IMR-90 (cell line): ENCODE measurements at regions not wholly inside any gene's neighbourhood (a gene's known extent, or its start where the extent isn't known, plus 50 kb on each side); places are given as distances from the start of the nearest gene placed in this dataset.

Experiments used
- ATAC-seq: fragments of 200-7000 bp; cut with Tn5 transposase; 2 replicates; pipeline ENCODE4 v1.9.1; 2020; ENCODE audit warnings: low read depth, mild to moderate bottlenecking, moderate library complexity
- BruUV-seq: library from RNA; stranded (reverse); fragments of 400-500 nt; replicated peaks from 2 replicates; lab custom pipeline; 2021; lab: Mats Ljungman, UMichigan
- CTCF ChIA-PET: fragments of 300-600 bp; formaldehyde crosslinking; extraction: SDS; loops from one replicate; lab custom pipeline; 2021; ENCODE audit warnings: antibody characterized with exemption; lab: Yijun Ruan, JAX
- POLR2A ChIA-PET: fragments of 300-600 bp; sonication (Branson Sonifier 250); formaldehyde crosslinking; loops from one replicate; lab custom pipeline; 2022; ENCODE audit warnings: antibody characterized with exemption; ENCODE audit not compliant: unreplicated experiment; lab: Charles Lee
- DNase-seq: peaks from one replicate; pipeline ENCODE4 v3.0.0; 2013
- H2AFZ ChIP-seq: replicated peaks from 2 replicates; pipeline ENCODE3; 2013; ENCODE audit warnings: low read length, mild to moderate bottlenecking; ENCODE audit not compliant: poor library complexity
- H2AK5ac ChIP-seq: 2 replicates; pipeline ENCODE4 v1.6.1; 2013; ENCODE audit warnings: low read depth, low read length, inconsistent platforms
- H2AK9ac ChIP-seq: replicated peaks from 2 replicates; pipeline ENCODE3; 2013; ENCODE audit warnings: mild to moderate bottlenecking, low read depth, low read length, moderate library complexity; ENCODE audit not compliant: poor library complexity
- H2BK120ac ChIP-seq: 2 replicates; pipeline ENCODE4 v1.6.1; 2013; ENCODE audit warnings: low read depth, low read length, inconsistent platforms
- H2BK15ac ChIP-seq: 3 replicates; pipeline ENCODE4 v1.6.1; 2013; ENCODE audit warnings: low read depth, low read length, inconsistent platforms
- H2BK20ac ChIP-seq: 2 replicates; pipeline ENCODE4 v1.6.1; 2013; ENCODE audit warnings: low read depth, mild to moderate bottlenecking, inconsistent platforms, low read length, moderate library complexity
- H2BK5ac ChIP-seq: 2 replicates; pipeline ENCODE4 v1.6.1; 2013; ENCODE audit warnings: mild to moderate bottlenecking, low read depth, low read length, inconsistent platforms; ENCODE audit not compliant: poor library complexity, severe bottlenecking
- H3K14ac ChIP-seq: replicated peaks from 2 replicates; pipeline ENCODE4 v1.6.1; 2013; ENCODE audit warnings: low read depth, low read length, inconsistent platforms
- H3K18ac ChIP-seq: 2 replicates; pipeline ENCODE4 v1.6.1; 2013; ENCODE audit warnings: low read depth, low read length, control low read depth
- H3K23ac ChIP-seq: 2 replicates; pipeline ENCODE4 v1.6.1; 2013; ENCODE audit warnings: low read depth, low read length, inconsistent platforms
- H3K27ac ChIP-seq: 2 replicates; pipeline ENCODE4 v1.5.1; 2013; ENCODE audit warnings: mild to moderate bottlenecking, control low read depth, low read length; ENCODE audit not compliant: insufficient read depth
- H3K27me3 ChIP-seq: 2 replicates; pipeline ENCODE4 v1.6.1; 2013; ENCODE audit warnings: low read length; ENCODE audit not compliant: control insufficient read depth, insufficient read depth
- H3K36me3 ChIP-seq: 2 replicates; pipeline ENCODE4 v1.6.1; 2013; ENCODE audit warnings: low read length, mixed read lengths; ENCODE audit not compliant: control insufficient read depth, insufficient read depth
- H3K4ac ChIP-seq: 2 replicates; pipeline ENCODE4 v1.6.1; 2013; ENCODE audit warnings: low read depth, low read length, inconsistent platforms
- H3K4me1 ChIP-seq: 2 replicates; pipeline ENCODE4 v1.6.1; 2013; ENCODE audit warnings: low read length, mixed read lengths; ENCODE audit not compliant: control insufficient read depth, insufficient read depth
- H3K4me2 ChIP-seq: 2 replicates; pipeline ENCODE4 v1.6.1; 2013; ENCODE audit warnings: low read depth, mild to moderate bottlenecking, control low read depth, low read length, moderate library complexity
- H3K4me3 ChIP-seq: 2 replicates; pipeline ENCODE4 v1.5.1; 2013; ENCODE audit warnings: low read depth, mild to moderate bottlenecking, control low read depth, low read length, moderate library complexity; ENCODE audit not compliant: insufficient read depth
- H3K56ac ChIP-seq: 2 replicates; pipeline ENCODE4 v1.6.1; 2013; ENCODE audit warnings: low read length, inconsistent platforms; ENCODE audit not compliant: insufficient read depth; ENCODE audit errors: extremely low read depth
- H3K79me1 ChIP-seq, 2 experiments: 2 replicates each; pipeline ENCODE4 v1.6.1; 2013; ENCODE audit warnings: low read length in 2 of 2, inconsistent platforms in 1 of 2, low read depth in 1 of 2
- H3K9ac ChIP-seq: 2 replicates; pipeline ENCODE4 v1.6.1; 2013; ENCODE audit warnings: low read depth, low read length, control low read depth
- H3K9me1 ChIP-seq: 2 replicates; pipeline ENCODE4 v1.6.1; 2013; ENCODE audit warnings: low read length, inconsistent platforms; ENCODE audit not compliant: insufficient read depth
- H3K9me3 ChIP-seq: 2 replicates; pipeline ENCODE4 v1.6.1; 2013; ENCODE audit warnings: low read length; ENCODE audit not compliant: control insufficient read depth, insufficient read depth
- H4K20me1 ChIP-seq: 2 replicates; pipeline ENCODE4 v1.6.1; 2013; ENCODE audit warnings: low read length, inconsistent platforms; ENCODE audit not compliant: insufficient read depth
- H4K5ac ChIP-seq: 2 replicates; pipeline ENCODE4 v1.6.1; 2013; ENCODE audit warnings: mild to moderate bottlenecking, low read depth, low read length, control low read depth
- H4K8ac ChIP-seq, 2 experiments: 2 replicates each; pipeline ENCODE4 v1.6.1; 2013; ENCODE audit warnings: low read depth in 2 of 2, low read length in 2 of 2, control low read depth in 1 of 2, inconsistent platforms in 1 of 2
- H4K91ac ChIP-seq: 2 replicates; pipeline ENCODE4 v1.6.1; 2013; ENCODE audit warnings: low read depth, low read length, inconsistent platforms; ENCODE audit not compliant: insufficient read depth
- BHLHE40 ChIP-seq: fragments of 150-350 bp; IDR thresholded peaks from 2 replicates; pipeline ENCODE4 v1.6.1; 2016; ENCODE audit warnings: mild to moderate bottlenecking, low read depth, low read length
- CHD1 ChIP-seq: IDR thresholded peaks from 2 replicates; pipeline ENCODE4 v1.6.1; 2012; ENCODE audit warnings: low read depth, low read length, improper control_type of control experiment
- MAFK ChIP-seq: IDR thresholded peaks from 2 replicates; pipeline ENCODE4 v1.6.1; 2012; ENCODE audit warnings: low read depth, low read length, improper control_type of control experiment
- MAZ ChIP-seq: IDR thresholded peaks from 2 replicates; pipeline ENCODE4 v1.6.1; 2012; ENCODE audit warnings: low read depth, mild to moderate bottlenecking, low read length, improper control_type of control experiment, moderate library complexity, borderline replicate concordance
- MXI1 ChIP-seq: IDR thresholded peaks from 2 replicates; pipeline ENCODE4 v1.6.1; 2012; ENCODE audit warnings: low read depth, mild to moderate bottlenecking, low read length, moderate library complexity, borderline replicate concordance
- RCOR1 ChIP-seq: IDR thresholded peaks from 2 replicates; pipeline ENCODE4 v1.6.1; 2012; ENCODE audit warnings: mild to moderate bottlenecking, low read length, improper control_type of control experiment; ENCODE audit not compliant: insufficient replicate concordance
- RFX5 ChIP-seq: IDR thresholded peaks from 2 replicates; pipeline ENCODE4 v1.8.0; 2012; ENCODE audit warnings: low read depth, mild to moderate bottlenecking, low read length, moderate library complexity
- WGBS, 2 experiments: methylation state at CpG; one replicate each; pipeline versions ENCODE4 v1.1.5 to v1.1.7; 2013; ENCODE audit warnings: missing lambda C conversion rate in 2 of 2; ENCODE audit not compliant: insufficient read length in 1 of 2; ENCODE audit errors: extremely low coverage in 2 of 2; 5-methylcytosine and 5-hydroxymethylcytosine counted together
- dilution Hi-C: fragments of 300-500 bp; cut with HindIII; formaldehyde crosslinking; loops from one replicate; pipeline ENCODE4 v1.14.3; 2018; ENCODE audit warnings: low sequenced_read_pairs; ENCODE audit not compliant: unreplicated experiment
- in situ Hi-C: fragments of 300-500 bp; cut with MboI; formaldehyde crosslinking; loops from 3 replicates; pipeline ENCODE4 v1.14.3; 2019; ENCODE audit warnings: low sequenced_read_pairs, inconsistent platforms, mixed read lengths
- intact Hi-C: fragments of 100-400 bp; cut with micrococcal nuclease; formaldehyde crosslinking; loops from 2 replicates; pipeline ENCODE4 v1.10.0; 2022

DNA sequence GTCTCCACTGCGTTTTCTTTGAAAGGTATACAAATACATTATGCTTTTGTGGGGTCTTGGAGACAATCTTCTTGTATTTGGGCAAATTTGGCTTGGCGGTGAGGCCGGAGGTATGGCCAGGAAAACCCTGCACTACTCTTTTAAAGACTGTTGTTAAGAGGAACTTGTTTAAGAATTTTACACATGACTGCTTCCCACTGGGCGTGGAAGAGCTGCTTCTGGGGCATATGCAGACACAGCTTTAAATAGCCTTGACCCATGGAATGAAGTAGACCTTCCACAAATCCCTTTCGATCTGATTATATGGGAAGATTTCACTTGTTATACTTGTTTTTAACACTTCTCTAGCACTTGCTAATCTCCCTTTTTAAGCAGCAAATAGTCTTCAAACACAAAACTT, 453.6 kb downstream of the MN1 start:
- no peaks in the 10 kb centered on the region for H3K9me1 ChIP-seq
- no peak overlapping the region for H3K4me2 ChIP-seq
- no peak overlapping the region for H2BK20ac ChIP-seq
- no peak overlapping the region for H2BK5ac ChIP-seq
- H3K79me1 ChIP-seq, result no peaks in the 10 kb centered on the region
- H4K91ac ChIP-seq, result no peak overlapping the region
- ChIA-PET CTCF (no interaction called here), POLR2A (no interaction called here)
- no TSS peak for BruUV-seq
- DNase-seq (no peak), ATAC-seq (no peak)
- H3K9me3 ChIP-seq, result 0 out of 2 replicates have a peak, but pooled peaks cover 2% of the 10 kb centered on the region
- no peak overlapping the region for H4K8ac ChIP-seq
- no peak overlapping the region for H3K4ac ChIP-seq
- in situ Hi-C loops, result no loop called here
- H3K56ac ChIP-seq, result no peak overlapping the region
- H3K36me3 ChIP-seq, result no peaks in the 10 kb centered on the region
- dilution Hi-C loops, result no loop called here
- TF ChIP-seq RCOR1, result no peak
- TF ChIP-seq MXI1, result no peak
- no peak for TF ChIP-seq RFX5
- no peak for TF ChIP-seq MAFK
- TF ChIP-seq BHLHE40, result no peak
- no peak for TF ChIP-seq MAZ
- TF ChIP-seq CHD1, result no peak
- no CpG with 5 or more reads among the region's 5 CpGs for WGBS, 2 experiments
- intact Hi-C loops, result loop anchor here (10.0 kb wide), 1 partner anchor 343 kb away; no protein-coding TSS in a partner anchor
- no peak overlapping the region for H2AK5ac ChIP-seq
- H4K20me1 ChIP-seq, result no peaks in the 10 kb centered on the region
- H3K18ac ChIP-seq, result no peak overlapping the region
- no peak overlapping the region for H3K27ac ChIP-seq
- no peak overlapping the region for H4K5ac ChIP-seq
- H2AK9ac ChIP-seq, result no peak overlapping the region
- no peak overlapping the region for H3K14ac ChIP-seq
- no peak overlapping the region for H2BK15ac ChIP-seq
- H3K9ac ChIP-seq, result no peak overlapping the region
- H3K27me3 ChIP-seq, result peaks cover 15% of the 10 kb centered on the region
- H3K23ac ChIP-seq, result no peak overlapping the region
- no peaks in the 10 kb centered on the region for H3K4me1 ChIP-seq
- H2BK120ac ChIP-seq, result no peak overlapping the region
- H3K4me3 ChIP-seq, result no peak overlapping the region
- H2AFZ ChIP-seq, result no peak overlapping the region
